NT2/D1 (cell line): ENCODE measurements at regions not wholly inside any gene's neighbourhood (a gene's known extent, or its start where the extent isn't known, plus 50 kb on each side); places are given as distances from the start of the nearest gene placed in this dataset.

Experiments
- SUZ12 ChIP-seq: IDR thresholded peaks from 2 replicates; pipeline ENCODE4 v1.6.1; 2011; ENCODE audit not compliant: insufficient read length, insufficient read depth; ENCODE audit errors: extremely low read depth
- YY1 ChIP-seq: IDR thresholded peaks from 2 replicates; pipeline ENCODE4 v1.6.1; 2011; ENCODE audit not compliant: insufficient read length, insufficient read depth
- ZNF274 ChIP-seq: IDR thresholded peaks from 2 replicates; pipeline ENCODE4 v1.6.1; 2011; ENCODE audit warnings: mild to moderate bottlenecking, low read depth, low read length

DNA sequence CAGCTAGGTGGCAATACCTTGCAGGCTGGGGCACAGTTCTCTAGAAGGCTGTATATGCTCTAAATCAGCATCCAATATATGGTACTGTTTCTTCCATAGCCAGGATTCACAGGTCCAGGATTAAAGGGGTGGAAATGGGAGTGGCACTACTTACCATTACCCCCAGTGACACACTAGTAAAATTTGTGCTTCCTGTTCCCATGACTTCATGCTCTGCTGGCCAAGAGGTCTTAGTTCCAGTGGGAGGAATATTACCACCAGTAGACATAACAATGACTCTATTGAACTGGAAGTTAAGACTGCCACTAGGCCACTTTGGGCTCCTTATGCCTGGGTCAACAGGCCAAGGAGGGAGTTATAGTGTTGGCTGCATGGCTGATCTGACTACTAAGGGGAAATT lies 174.3 kb upstream of the TNFAIP3 start:
- TF ChIP-seq YY1, result no peak
- TF ChIP-seq SUZ12, result no peak
- no peak for TF ChIP-seq ZNF274
